B cell (primary cell): ENCODE measurements at regions not wholly inside any gene's neighbourhood (a gene's known extent, or its start where the extent isn't known, plus 50 kb on each side); places are given as distances from the start of the nearest gene placed in this dataset.

Source experiments
- ATAC-seq: fragments of 200-7000 bp; cut with Tn5 transposase; one replicate; pipeline ENCODE4 v1.10.0; 2021; ENCODE audit warnings: low read depth, mild to moderate bottlenecking, moderate number of reproducible peaks, moderate library complexity
- CTCF ChIA-PET: fragments of 350-600 bp; sonication (Branson Sonifier 250); formaldehyde crosslinking; loops from one replicate; lab custom pipeline; 2021; ENCODE audit warnings: antibody characterized with exemption, inconsistent platforms; lab: Charles Lee
- POLR2A ChIA-PET: fragments of 350-600 bp; sonication (Branson Sonifier 250); formaldehyde crosslinking; loops from one replicate; lab custom pipeline; 2021; ENCODE audit warnings: antibody characterized with exemption; lab: Charles Lee
- DNase-seq: peaks from one replicate; pipeline ENCODE4 v3.0.0; 2013
- H2AFZ ChIP-seq: 2 replicates; pipeline ENCODE4 v1.6.1; 2012; ENCODE audit warnings: mild to moderate bottlenecking, low read depth, low read length; ENCODE audit not compliant: insufficient read depth, poor library complexity, severe bottlenecking
- H3K27ac ChIP-seq, 2 donors: 1 replicate in 1 of 2; 2 replicates in 1 of 2; pipeline ENCODE4 v1.5.1; 2012 to 2013; ENCODE audit warnings: low read length in 2 of 2, mild to moderate bottlenecking in 2 of 2, moderate library complexity in 1 of 2
- H3K27me3 ChIP-seq, 4 experiments: fragments of 200-600 bp in 1 of 4; sonication (generic) in 1 of 4; replicated peaks in 1 of 4; 1 replicate in 2 of 4; 2 replicates in 2 of 4; pipeline versions ENCODE4 v1.6.1 to v1.7.0; 2013 to 2016; ENCODE audit warnings: low read length in 3 of 4, mild to moderate bottlenecking in 2 of 4, mixed read lengths in 1 of 4, moderate library complexity in 1 of 4; ENCODE audit not compliant: insufficient read depth in 4 of 4, control insufficient read depth in 3 of 4; ENCODE audit errors: control extremely low read depth in 1 of 4
- H3K36me3 ChIP-seq, 2 experiments: replicated peaks in 1 of 2; 1 replicate in 1 of 2; 2 replicates in 1 of 2; pipeline versions ENCODE4 v1.6.1 to v1.7.1; 2013; ENCODE audit warnings: low read length in 1 of 2; ENCODE audit not compliant: insufficient read depth in 2 of 2, control insufficient read depth in 1 of 2; ENCODE audit errors: control extremely low read depth in 1 of 2, extremely low read depth in 1 of 2
- H3K4me1 ChIP-seq, 2 donors: fragments of 200-600 bp in 1 of 2; sonication (generic) in 1 of 2; 1 replicate in 1 of 2; 2 replicates in 1 of 2; pipeline versions ENCODE4 v1.5.1 to v1.6.1; 2013 to 2017; ENCODE audit warnings: low read length in 2 of 2; ENCODE audit not compliant: control insufficient read depth in 2 of 2, insufficient read depth in 2 of 2
- H3K4me2 ChIP-seq: replicated peaks from 2 replicates; pipeline ENCODE3; 2012; ENCODE audit warnings: mild to moderate bottlenecking, low read depth, low read length; ENCODE audit not compliant: poor library complexity, severe bottlenecking
- H3K4me3 ChIP-seq, 5 experiments: fragments of 200-600 bp in 1 of 5; sonication (generic) in 1 of 5; 1 replicate in 3 of 5; 2 replicates in 2 of 5; pipeline versions ENCODE4 v1.5.1 to v1.7.0; 2011 to 2016; ENCODE audit warnings: low read length in 4 of 5, mild to moderate bottlenecking in 4 of 5, low read depth in 2 of 5, control low read depth in 1 of 5, moderate library complexity in 1 of 5; ENCODE audit not compliant: insufficient read depth in 1 of 5; ENCODE audit errors: control extremely low read depth in 1 of 5, extremely low read depth in 1 of 5
- H3K79me2 ChIP-seq: fragments of 200-600 bp; sonication (generic); one replicate; pipeline ENCODE4 v1.6.0; 2016; ENCODE audit warnings: low read length; ENCODE audit not compliant: control insufficient read depth, insufficient read depth
- H3K9ac ChIP-seq: fragments of 200-600 bp; sonication (generic); 2 replicates; pipeline ENCODE4 v1.6.1; 2017; ENCODE audit warnings: mild to moderate bottlenecking, low read length, moderate library complexity
- H3K9me3 ChIP-seq, 3 donors: one replicate each; pipeline versions ENCODE4 v1.6.1 to v1.7.1; 2013; ENCODE audit warnings: low read length in 2 of 3; ENCODE audit not compliant: control insufficient read depth in 2 of 3, insufficient read depth in 1 of 3; ENCODE audit errors: control extremely low read depth in 1 of 3
- H4K20me1 ChIP-seq: 2 replicates; pipeline ENCODE4 v1.6.0; 2012; ENCODE audit warnings: mild to moderate bottlenecking, low read length; ENCODE audit not compliant: insufficient read depth, control insufficient read depth, poor library complexity, severe bottlenecking
- H3K27ac Mint-ChIP-seq: one replicate; pipeline ENCODE4 v1.8.0; 2021; ENCODE audit warnings: mixed read lengths
- H3K27me3 Mint-ChIP-seq: one replicate; pipeline ENCODE4 v1.8.0; 2021; ENCODE audit warnings: mixed read lengths
- H3K4me1 Mint-ChIP-seq: one replicate; pipeline ENCODE4 v1.8.0; 2021; ENCODE audit warnings: mixed read lengths
- H3K4me3 Mint-ChIP-seq: one replicate; pipeline ENCODE4 v1.8.0; 2021; ENCODE audit warnings: mixed read lengths
- H3K9me3 Mint-ChIP-seq: one replicate; pipeline ENCODE4 v1.8.0; 2022; ENCODE audit warnings: mixed read lengths; ENCODE audit not compliant: insufficient read depth
- CTCF ChIP-seq: fragments of 200-600 bp; IDR thresholded peaks from one replicate; pipeline ENCODE4 v1.8.0; 2022; ENCODE audit warnings: antibody characterized with exemption, mild to moderate bottlenecking
- EZH2 ChIP-seq: IDR thresholded peaks from 2 replicates; pipeline ENCODE4 v1.6.1; 2012; ENCODE audit warnings: borderline replicate concordance, low read depth, mild to moderate bottlenecking, moderate library complexity, low read length; ENCODE audit not compliant: insufficient read depth, poor library complexity, severe bottlenecking
- WGBS: methylation state at CpG from one replicate; pipeline ENCODE4 v1.1.5; 2013; ENCODE audit warnings: missing lambda C conversion rate; ENCODE audit not compliant: insufficient coverage; 5-methylcytosine and 5-hydroxymethylcytosine counted together
- intact Hi-C: fragments of 100-400 bp; cut with micrococcal nuclease; formaldehyde crosslinking; loops from one replicate; pipeline ENCODE4 v1.10.0; 2022

GRCh38 chr21:35217504-35218060, 168.5 kb upstream of the RUNX1 start:
- POLR2A ChIA-PET, result no interaction called here
- Histone ChIP-seq H3K9me3 (peaks cover 0 to 2% (median 0%) of the 10 kb centered on the region in 3 donors), H4K20me1 (no peaks in the 10 kb centered on the region), H3K4me3 (no peak overlapping the region), H3K9ac (no peak overlapping the region), H3K4me1 (peaks cover 7% of the 10 kb centered on the region in 2 donors), H3K79me2 (no peaks in the 10 kb centered on the region), H3K27me3 (peaks cover 0 to 2% (median 0%) of the 10 kb centered on the region in 4 experiments), H3K27ac (no peak overlapping the region), H3K36me3 (no peaks in the 10 kb centered on the region), H3K4me2 (no peak overlapping the region), H2AFZ (no peak overlapping the region)
- no peak for ATAC-seq
- DNase-seq, result no peak
- WGBS, result no CpG with 5 or more reads among the region's 1 CpG
- Mint-ChIP-seq H3K4me3 (no peak overlapping the region), H3K9me3 (no peaks in the 10 kb centered on the region), H3K4me1 (peaks cover 9% of the 10 kb centered on the region), H3K27ac (no peak overlapping the region), H3K27me3 (no peaks in the 10 kb centered on the region)
- TF ChIP-seq CTCF, result no peak
- TF ChIP-seq EZH2, result no peak
- CTCF ChIA-PET, result no interaction called here
- intact Hi-C loops, result no loop called here

GRCh38 chr21:35216996-35217395, 167.9 kb upstream of the RUNX1 start:
- Histone ChIP-seq H3K9me3 (peaks cover 0 to 2% (median 0%) of the 10 kb centered on the region in 3 donors), H2AFZ (no peak overlapping the region), H3K4me3 (no peak overlapping the region), H3K27ac (no peak overlapping the region), H3K4me2 (no peak overlapping the region), H4K20me1 (no peaks in the 10 kb centered on the region), H3K4me1 (peaks cover under 1 to 1% of the 10 kb centered on the region in 2 donors), H3K36me3 (no peaks in the 10 kb centered on the region), H3K79me2 (no peaks in the 10 kb centered on the region), H3K27me3 (peaks cover 0 to 3% (median 0%) of the 10 kb centered on the region in 4 experiments), H3K9ac (no peak overlapping the region)
- intact Hi-C loops, result no loop called here
- ChIA-PET CTCF (no interaction called here), POLR2A (no interaction called here)
- no peak overlapping the region for H3K27ac Mint-ChIP-seq
- no peak for TF ChIP-seq EZH2
- no peak for TF ChIP-seq CTCF
- no peak for ATAC-seq
- WGBS, result 100% methylated on average over 1 of the region's 1 CpG
- H3K9me3 Mint-ChIP-seq, result no peaks in the 10 kb centered on the region
- H3K4me3 Mint-ChIP-seq, result no peak overlapping the region
- no peaks in the 10 kb centered on the region for H3K27me3 Mint-ChIP-seq
- H3K4me1 Mint-ChIP-seq, result peaks cover 3% of the 10 kb centered on the region
- DNase-seq, result no peak
